H1 (cell line): ENCODE measurements at regions not wholly inside any gene's neighbourhood (a gene's known extent, or its start where the extent isn't known, plus 50 kb on each side); places are given as distances from the start of the nearest gene placed in this dataset.

Experiments
- CTCF ChIA-PET: fragments of 300-600 bp; sonication (Branson Sonifier 250); formaldehyde crosslinking; loops from one replicate; lab custom pipeline; 2021; ENCODE audit not compliant: partially characterized antibody; lab: Charles Lee
- POLR2A ChIA-PET: fragments of 300-600 bp; sonication (Branson Sonifier 250); formaldehyde crosslinking; loops from one replicate; lab custom pipeline; 2021; ENCODE audit warnings: inconsistent platforms; ENCODE audit not compliant: partially characterized antibody; lab: Charles Lee
- DNase-seq, 2 experiments: peaks; one replicate each; pipeline versions ENCODE4 v3.0.0 to v3.0.0-alpha.2; 2010 to 2022; ENCODE audit warnings: low spot score in 2 of 2, low read depth in 1 of 2, mixed read lengths in 1 of 2
- FAIRE-seq: peaks from 2 replicates; lab custom pipeline; 2011; peaks lifted over from hg19 to GRCh38; lab: Jason Lieb, UNC
- H2AFZ ChIP-seq: 2 replicates; pipeline ENCODE4 v1.8.1; 2012; ENCODE audit warnings: low read length, inconsistent platforms
- H2AK5ac ChIP-seq: 2 replicates; pipeline ENCODE4 v1.6.1; 2013; ENCODE audit warnings: low read depth, low read length
- H2BK120ac ChIP-seq: replicated peaks from 2 replicates; pipeline ENCODE3; 2013; ENCODE audit warnings: low read depth, low read length, inconsistent platforms
- H2BK12ac ChIP-seq: 2 replicates; pipeline ENCODE4 v1.6.1; 2013; ENCODE audit warnings: low read depth, low read length
- H2BK15ac ChIP-seq: 2 replicates; pipeline ENCODE4 v1.6.1; 2013; ENCODE audit warnings: low read length
- H2BK20ac ChIP-seq: 2 replicates; pipeline ENCODE4 v1.6.1; 2013; ENCODE audit warnings: low read length
- H2BK5ac ChIP-seq: 2 replicates; pipeline ENCODE4 v1.6.1; 2013; ENCODE audit warnings: low read depth, low read length
- H3K14ac ChIP-seq: 2 replicates; pipeline ENCODE4 v1.6.1; 2013; ENCODE audit warnings: inconsistent platforms; ENCODE audit not compliant: insufficient read length
- H3K18ac ChIP-seq: 2 replicates; pipeline ENCODE4 v1.6.1; 2013; ENCODE audit warnings: low read length; ENCODE audit errors: extremely low read depth
- H3K23ac ChIP-seq: 2 replicates; pipeline ENCODE4 v1.6.1; 2013; ENCODE audit warnings: inconsistent platforms; ENCODE audit not compliant: insufficient read length
- H3K23me2 ChIP-seq: 2 replicates; pipeline ENCODE4 v1.6.1; 2013; ENCODE audit warnings: low read depth, low read length
- H3K27ac ChIP-seq: 2 replicates; pipeline ENCODE4 v1.6.1; 2011; ENCODE audit warnings: low read depth, low read length, inconsistent platforms
- H3K27me3 ChIP-seq, 4 experiments: replicated peaks in 1 of 4; 1 replicate in 1 of 4; 2 replicates in 3 of 4; pipeline versions ENCODE4 v1.6.1 to v1.8.1; 2011 to 2013; ENCODE audit warnings: low read length in 3 of 4, mild to moderate bottlenecking in 3 of 4, inconsistent platforms in 2 of 4, mixed read lengths in 2 of 4, moderate library complexity in 1 of 4; ENCODE audit not compliant: control insufficient read depth in 3 of 4, insufficient read depth in 3 of 4; ENCODE audit errors: extremely low read depth in 1 of 4
- H3K36me3 ChIP-seq, 4 experiments: 2 replicates each; pipeline versions ENCODE4 v1.6.1 to v1.8.1; 2011 to 2013; ENCODE audit warnings: mild to moderate bottlenecking in 4 of 4, low read length in 3 of 4, moderate library complexity in 2 of 4, control low read depth in 1 of 4, inconsistent platforms in 1 of 4; ENCODE audit not compliant: insufficient read depth in 4 of 4, control insufficient read depth in 2 of 4
- H3K4ac ChIP-seq: replicated peaks from 2 replicates; pipeline ENCODE3; 2013; ENCODE audit warnings: low read length, low read depth, mixed read lengths, inconsistent platforms; ENCODE audit not compliant: insufficient read length
- H3K4me1 ChIP-seq, 4 experiments: replicated peaks in 1 of 4; 1 replicate in 1 of 4; 2 replicates in 3 of 4; pipeline versions ENCODE4 v1.6.1 to v1.8.1; 2011 to 2013; ENCODE audit warnings: low read length in 3 of 4, inconsistent platforms in 2 of 4, mixed read lengths in 1 of 4; ENCODE audit not compliant: insufficient read depth in 4 of 4, control insufficient read depth in 3 of 4
- H3K4me2 ChIP-seq, 2 experiments: 2 replicates each; pipeline versions ENCODE4 v1.6.1 to v1.8.1; 2011 to 2013; ENCODE audit warnings: low read depth in 2 of 2, low read length in 2 of 2, control low read depth in 1 of 2, inconsistent platforms in 1 of 2, mild to moderate bottlenecking in 1 of 2; ENCODE audit not compliant: insufficient read depth in 1 of 2
- H3K4me3 ChIP-seq, 4 experiments: fragments of 200-600, 300-600 bp in 1 of 4; sonication (generic), shearing (Covaris generic), sonication (Bioruptor Twin) in 1 of 4; 2 replicates each; pipeline versions ENCODE4 v1.5.1 to v1.8.1; 2011 to 2016; ENCODE audit warnings: low read length in 4 of 4, low read depth in 3 of 4, control low read depth in 2 of 4, inconsistent platforms in 2 of 4, mild to moderate bottlenecking in 2 of 4, mixed read lengths in 1 of 4, moderate library complexity in 1 of 4; ENCODE audit not compliant: insufficient read depth in 2 of 4; ENCODE audit errors: extremely low read depth in 1 of 4
- H3K56ac ChIP-seq: replicated peaks from 2 replicates; pipeline ENCODE3; 2013; ENCODE audit warnings: low read depth, mild to moderate bottlenecking, mixed read lengths, low read length, inconsistent platforms; ENCODE audit not compliant: insufficient read length
- H3K79me1 ChIP-seq: 2 replicates; pipeline ENCODE4 v1.6.1; 2013; ENCODE audit warnings: low read depth, low read length, control low read depth
- H3K79me2 ChIP-seq, 2 experiments: 2 replicates each; pipeline versions ENCODE4 v1.6.1 to v1.8.1; 2012 to 2013; ENCODE audit warnings: low read length in 2 of 2, mild to moderate bottlenecking in 2 of 2, inconsistent platforms in 1 of 2; ENCODE audit not compliant: insufficient read depth in 2 of 2, control insufficient read depth in 1 of 2
- H3K9ac ChIP-seq, 4 experiments: replicated peaks in 1 of 4; 1 replicate in 1 of 4; 2 replicates in 3 of 4; pipeline versions ENCODE4 v1.6.1 to v1.8.1; 2011 to 2013; ENCODE audit warnings: low read depth in 3 of 4, low read length in 3 of 4, control low read depth in 2 of 4, mild to moderate bottlenecking in 2 of 4, moderate library complexity in 2 of 4, inconsistent platforms in 1 of 4; ENCODE audit errors: extremely low read depth in 1 of 4
- H3K9me3 ChIP-seq, 2 experiments: 2 replicates each; pipeline versions ENCODE4 v1.6.1 to v1.8.1; 2012 to 2013; ENCODE audit warnings: mild to moderate bottlenecking in 2 of 2, moderate library complexity in 2 of 2, control low read depth in 1 of 2, inconsistent platforms in 1 of 2, low read depth in 1 of 2, low read length in 1 of 2, mixed read lengths in 1 of 2; ENCODE audit not compliant: insufficient read depth in 2 of 2
- H4K20me1 ChIP-seq, 2 experiments: replicated peaks in 1 of 2; 2 replicates each; pipeline versions ENCODE3 to v1.8.1; 2011 to 2013; ENCODE audit warnings: inconsistent platforms in 2 of 2, low read length in 2 of 2, mild to moderate bottlenecking in 1 of 2; ENCODE audit not compliant: insufficient read depth in 2 of 2, control insufficient read depth in 1 of 2
- H4K5ac ChIP-seq: 2 replicates; pipeline ENCODE4 v1.6.1; 2013; ENCODE audit warnings: low read length, low read depth, mixed read lengths, inconsistent platforms; ENCODE audit not compliant: insufficient read length
- H4K8ac ChIP-seq: 2 replicates; pipeline ENCODE4 v1.8.0; 2013; ENCODE audit warnings: mild to moderate bottlenecking, moderate library complexity, low read length, inconsistent platforms; ENCODE audit not compliant: insufficient read depth; ENCODE audit errors: extremely low read depth
- H4K91ac ChIP-seq: replicated peaks from 2 replicates; pipeline ENCODE3; 2013; ENCODE audit warnings: low read length, mixed read lengths, inconsistent platforms; ENCODE audit not compliant: insufficient read length
- CREB1 ChIP-seq: IDR thresholded peaks from 2 replicates; pipeline ENCODE4 v1.6.1; 2012; ENCODE audit warnings: inconsistent platforms
- HDAC2 ChIP-seq, 2 experiments: fragments of 300-600 bp in 1 of 2; sonication (generic) in 1 of 2; IDR thresholded peaks; 2 replicates each; pipeline ENCODE4 v1.6.1; 2011 to 2012; ENCODE audit warnings: low read depth in 2 of 2, low read length in 2 of 2, mild to moderate bottlenecking in 2 of 2, moderate library complexity in 2 of 2, borderline replicate concordance in 1 of 2, inconsistent platforms in 1 of 2
- JUN ChIP-seq: IDR thresholded peaks from 2 replicates; pipeline ENCODE4 v1.6.1; 2011; ENCODE audit warnings: low read depth, mild to moderate bottlenecking, improper control_type of control experiment, low read length
- KDM4A ChIP-seq: IDR thresholded peaks from one replicate; pipeline ENCODE4 v1.7.1; 2012; ENCODE audit warnings: low read depth, mild to moderate bottlenecking, moderate library complexity, low read length, inconsistent platforms; ENCODE audit not compliant: severe bottlenecking
- KDM5A ChIP-seq: fragments of 200-600 bp; IDR thresholded peaks from 2 replicates; pipeline ENCODE4 v1.7.1; 2012; ENCODE audit warnings: mild to moderate bottlenecking, low read length, inconsistent platforms, mixed read lengths
- NRF1 ChIP-seq: IDR thresholded peaks from 2 replicates; pipeline ENCODE4 v1.6.1; 2011; ENCODE audit warnings: mild to moderate bottlenecking, low read depth, low read length, improper control_type of control experiment
- POLR2A ChIP-seq, 2 experiments: IDR thresholded peaks; 1 replicate in 1 of 2; 2 replicates in 1 of 2; pipeline ENCODE4 v1.6.1; 2011; ENCODE audit warnings: low read depth in 2 of 2, low read length in 2 of 2, mild to moderate bottlenecking in 2 of 2; ENCODE audit errors: control extremely low read depth in 1 of 2
- POLR2AphosphoS5 ChIP-seq: IDR thresholded peaks from 2 replicates; pipeline ENCODE4 v1.6.1; 2011; ENCODE audit warnings: low read depth, low read length
- POU5F1 ChIP-seq: IDR thresholded peaks from 2 replicates; pipeline ENCODE4 v1.6.1; 2011; ENCODE audit warnings: low read depth, mild to moderate bottlenecking, low read length, moderate library complexity
- SUZ12 ChIP-seq: fragments of 200-600 bp; sonication (generic); IDR thresholded peaks from 2 replicates; pipeline ENCODE4 v1.6.1; 2012; ENCODE audit warnings: mild to moderate bottlenecking, inconsistent platforms, low read length, moderate library complexity, mixed read lengths
- TAF1 ChIP-seq: IDR thresholded peaks from 2 replicates; pipeline ENCODE4 v1.6.1; 2011; ENCODE audit warnings: mild to moderate bottlenecking, low read depth, low read length
- WGBS, 2 experiments: shearing (Covaris generic) in 1 of 2; methylation state at CpG; one replicate each; pipeline versions ENCODE4 v1.1.6 to v1.1.7; 2013 to 2015; ENCODE audit warnings: low lambda C conversion rate in 2 of 2, mixed read lengths in 2 of 2, inconsistent platforms in 1 of 2, low coverage in 1 of 2, missing lambda C conversion rate in 1 of 2; ENCODE audit not compliant: insufficient replicate concordance in 2 of 2, insufficient coverage in 1 of 2, insufficient read length in 1 of 2; ENCODE audit errors: extremely low coverage in 1 of 2, missing lambda C conversion rate in 1 of 2; 5-methylcytosine and 5-hydroxymethylcytosine counted together

GRCh38 chr20:1803061-1803931, 91.9 kb upstream of the SIRPA start:
- Histone ChIP-seq H4K91ac (peak overlapping the region; percentile 75), H3K56ac (no peak overlapping the region), H3K18ac (peak overlapping the region; percentile 75), H3K9ac (peak overlapping the region; percentile 48 to 62 (median 51); a peak in 6 of 7 replicates), H3K4me2 (peak overlapping the region; percentile 86 to 92), H3K36me3 (no peaks in the 10 kb centered on the region), H3K27ac (no peak overlapping the region), H2BK20ac (no peak overlapping the region), H2BK15ac (no peak overlapping the region), H4K5ac (peak overlapping the region; percentile 23), H2AFZ (no peak overlapping the region), H2AK5ac (no peak overlapping the region; the same call in 1 of the 2 replicates), H3K14ac (no peak overlapping the region), H3K9me3 (no peaks in the 10 kb centered on the region), H4K8ac (peak overlapping the region; percentile 89), H2BK120ac (no peak overlapping the region), H2BK12ac (peak overlapping the region; percentile 29; the same call in 1 of the 2 replicates), H3K23me2 (peaks cover 13% of the 10 kb centered on the region; the same call in 1 of the 2 replicates), H3K4me1 (peaks cover 4 to 10% (median 7%) of the 10 kb centered on the region in 4 experiments; a peak in 6 of 7 replicates), H4K20me1 (no peaks in the 10 kb centered on the region), H3K79me1 (no peaks in the 10 kb centered on the region), H3K23ac (no peak overlapping the region), H3K4ac (no peak overlapping the region), H2BK5ac (no peak overlapping the region), H3K4me3 (peak overlapping the region; percentile 28 to 69 (median 42)), H3K27me3 (peaks cover 9 to 21% (median 19%) of the 10 kb centered on the region in 4 experiments), H3K79me2 (no peaks in the 10 kb centered on the region)
- FAIRE-seq (no peak), DNase-seq (peak; percentile 73 to 79)
- ChIA-PET POLR2A (interaction anchor here (0.6 to 4.5 kb wide), 10 partner anchors 8 to 300 kb away, joined by 3 to 26 read pairs (median 4); no protein-coding TSS in a partner anchor), CTCF (interaction anchor here (0.9 to 6.3 kb wide), 21 partner anchors 10 to 289 kb away, joined by 3 to 40 read pairs (median 4); no protein-coding TSS in a partner anchor)
- WGBS, 2 experiments: 2% methylated on average over 68 of the region's 100 CpGs; no CpG with 5 or more reads in 1 of the 2 experiments
- no peak for TF ChIP-seq POU5F1
- peak; percentile 76 for TF ChIP-seq TAF1
- TF ChIP-seq JUN: no peak
- TF ChIP-seq NRF1: no peak
- peak; percentile 81 for TF ChIP-seq KDM4A
- TF ChIP-seq HDAC2 (IDR thresholded peaks at IDR 0.05; ENCODE audit: borderline replicate concordance in 1 of 2, low read depth in 2 of 2, low read length in 2 of 2): 0 out of 4 replicates have a peak, but pooled peaks of 1 of the 2 experiments have one; percentile 4
- TF ChIP-seq KDM5A: no peak
- TF ChIP-seq SUZ12: peak; percentile 40; the same call in 1 of the 2 replicates
- TF ChIP-seq POLR2AphosphoS5: peak; percentile 68
- peak; percentile 96 for TF ChIP-seq CREB1
- peak; percentile 26 to 80 for TF ChIP-seq POLR2A (IDR thresholded peaks at IDR 0.05; ENCODE audit: control extremely low read depth in 1 of 2, low read depth in 2 of 2, low read length in 2 of 2)
